Thyroid gland (tissue), 4 donors: ENCODE measurements at regions not wholly inside any gene's neighbourhood (a gene's known extent, or its start where the extent isn't known, plus 50 kb on each side); places are given as distances from the start of the nearest gene placed in this dataset.
A peak's percentile ranks its signal among the peaks of the same experiment; 100 is the strongest.

Experiments
- DNase-seq, 2 donors: peaks; one replicate each; pipeline ENCODE4 v3.0.0-alpha.2; 2019
- H3K27ac ChIP-seq, 3 donors: fragments of 200-600 bp; sonication (generic); 1 replicate in 2 of 3; 2 replicates in 1 of 3; pipeline ENCODE4 v1.5.1; 2016 to 2019; ENCODE audit warnings: mild to moderate bottlenecking in 1 of 3, moderate library complexity in 1 of 3
- H3K27me3 ChIP-seq: fragments of 200-600 bp; sonication (generic); one replicate; pipeline ENCODE4 v1.5.1; 2019
- H3K36me3 ChIP-seq, 2 donors: fragments of 200-600 bp; sonication (generic); one replicate each; pipeline ENCODE4 v1.5.1; 2016 to 2019
- H3K4me1 ChIP-seq, 2 donors: fragments of 200-600 bp; sonication (generic); one replicate each; pipeline ENCODE4 v1.5.1; 2017 to 2019
- H3K4me3 ChIP-seq, 3 donors: fragments of 200-600 bp; sonication (generic); replicated peaks in 1 of 3; 1 replicate in 2 of 3; 2 replicates in 1 of 3; pipeline ENCODE4 v1.5.1; 2016; ENCODE audit warnings: mild to moderate bottlenecking in 1 of 3
- H3K9me3 ChIP-seq: fragments of 200-600 bp; sonication (generic); one replicate; pipeline ENCODE4 v1.5.1; 2017
- POLR2A ChIP-seq, 2 donors: fragments of 450-650 bp; IDR thresholded peaks; one replicate each; pipeline ENCODE4 v1.6.1; 2017; ENCODE audit warnings: antibody characterized with exemption in 2 of 2, mild to moderate bottlenecking in 2 of 2, moderate library complexity in 1 of 2
- WGBS, 2 donors: methylation state at CpG; one replicate each; pipeline ENCODE4 v1.1.5; 2017; 5-methylcytosine and 5-hydroxymethylcytosine counted together
- intact Hi-C: fragments of 100-400 bp; cut with DNase I; formaldehyde crosslinking; loops from one replicate; pipeline ENCODE4 v1.15.1; 2023
- TF ChIP-seq, protein P1 (sequence below), 6 experiments: fragments of 200-600 bp in 3 of 6; fragments of 450-650 bp in 3 of 6; sonication (generic) in 3 of 6; IDR thresholded peaks; one replicate each; pipeline ENCODE4 v1.5.1; 2016 to 2019; ENCODE audit warnings: antibody characterized with exemption in 6 of 6, mild to moderate bottlenecking in 2 of 6, inconsistent platforms in 1 of 6, moderate library complexity in 1 of 6

DNA sequence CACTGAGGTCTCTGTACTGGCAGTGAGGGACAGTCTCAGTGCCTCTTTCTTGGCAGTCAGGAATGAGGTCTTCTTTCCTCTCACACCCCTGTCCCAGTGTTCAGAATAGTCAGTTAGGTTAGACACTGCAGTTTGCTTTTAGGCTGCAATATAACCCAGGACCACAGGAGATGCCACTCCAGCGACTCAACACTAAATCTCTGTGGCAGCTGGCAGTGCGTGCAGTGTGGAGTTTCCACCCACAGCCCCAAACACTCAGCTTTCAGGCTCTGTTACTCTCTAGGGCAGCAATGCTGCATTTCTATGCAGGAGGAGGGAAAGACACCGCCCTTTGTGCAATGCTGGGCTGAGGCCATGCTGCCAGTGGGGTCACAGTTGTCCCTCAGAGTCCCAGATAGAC is 150.2 kb upstream of the SUCLG2 start:
- 96 to 100% methylated on average over 2 to 3 of the region's 3 CpGs for WGBS, 2 donors

DNA sequence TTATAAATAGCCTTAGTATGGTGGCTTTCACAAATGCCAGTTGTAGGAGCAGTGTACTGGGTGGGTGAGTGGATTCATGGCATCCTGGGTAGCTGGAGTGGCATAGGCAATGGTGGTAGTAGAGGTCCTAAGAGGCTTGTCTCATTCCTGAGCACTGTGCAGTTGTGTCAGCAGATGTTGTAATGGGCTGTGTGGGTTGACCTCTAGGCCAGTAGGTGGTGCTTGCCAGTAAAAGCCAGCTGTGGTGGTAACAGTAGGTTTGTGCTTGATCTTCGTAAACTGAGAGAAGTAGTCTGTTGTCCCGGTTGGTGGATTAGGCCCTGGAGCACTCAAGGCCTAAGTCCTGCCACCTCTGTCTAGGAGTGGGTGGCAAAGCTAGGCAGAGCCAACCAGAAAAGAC is 149.7 kb upstream of the SUCLG2 start:
- Histone ChIP-seq H3K27me3 (no peaks in the 10 kb centered on the region), H3K4me3 (no peak overlapping the region), H3K36me3 (no peaks in the 10 kb centered on the region), H3K27ac (no peak overlapping the region), H3K4me1 (no peaks in the 10 kb centered on the region), H3K9me3 (no peaks in the 10 kb centered on the region)
- intact Hi-C loops: no loop called here
- WGBS, 2 donors: 79 to 94% methylated on average over 2 of the region's 2 CpGs
- DNase-seq: no peak
- TF ChIP-seq POLR2A (IDR thresholded peaks at IDR 0.05): no peak
- TF ChIP-seq, protein P1, sequence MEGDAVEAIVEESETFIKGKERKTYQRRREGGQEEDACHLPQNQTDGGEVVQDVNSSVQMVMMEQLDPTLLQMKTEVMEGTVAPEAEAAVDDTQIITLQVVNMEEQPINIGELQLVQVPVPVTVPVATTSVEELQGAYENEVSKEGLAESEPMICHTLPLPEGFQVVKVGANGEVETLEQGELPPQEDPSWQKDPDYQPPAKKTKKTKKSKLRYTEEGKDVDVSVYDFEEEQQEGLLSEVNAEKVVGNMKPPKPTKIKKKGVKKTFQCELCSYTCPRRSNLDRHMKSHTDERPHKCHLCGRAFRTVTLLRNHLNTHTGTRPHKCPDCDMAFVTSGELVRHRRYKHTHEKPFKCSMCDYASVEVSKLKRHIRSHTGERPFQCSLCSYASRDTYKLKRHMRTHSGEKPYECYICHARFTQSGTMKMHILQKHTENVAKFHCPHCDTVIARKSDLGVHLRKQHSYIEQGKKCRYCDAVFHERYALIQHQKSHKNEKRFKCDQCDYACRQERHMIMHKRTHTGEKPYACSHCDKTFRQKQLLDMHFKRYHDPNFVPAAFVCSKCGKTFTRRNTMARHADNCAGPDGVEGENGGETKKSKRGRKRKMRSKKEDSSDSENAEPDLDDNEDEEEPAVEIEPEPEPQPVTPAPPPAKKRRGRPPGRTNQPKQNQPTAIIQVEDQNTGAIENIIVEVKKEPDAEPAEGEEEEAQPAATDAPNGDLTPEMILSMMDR (IDR thresholded peaks at IDR 0.05): no peak

More for the DNA sequence above, 150.2 kb upstream of the SUCLG2 start:
- Histone ChIP-seq H3K9me3 (no peaks in the 10 kb centered on the region), H3K27ac (no peak overlapping the region), H3K27me3 (no peaks in the 10 kb centered on the region), H3K36me3 (no peaks in the 10 kb centered on the region), H3K4me3 (no peak overlapping the region), H3K4me1 (no peaks in the 10 kb centered on the region)
- TF ChIP-seq POLR2A (IDR thresholded peaks at IDR 0.05): no peak
- TF ChIP-seq, protein P1 (IDR thresholded peaks at IDR 0.05): no peak
- intact Hi-C loops: no loop called here
- no peak for DNase-seq

DNA sequence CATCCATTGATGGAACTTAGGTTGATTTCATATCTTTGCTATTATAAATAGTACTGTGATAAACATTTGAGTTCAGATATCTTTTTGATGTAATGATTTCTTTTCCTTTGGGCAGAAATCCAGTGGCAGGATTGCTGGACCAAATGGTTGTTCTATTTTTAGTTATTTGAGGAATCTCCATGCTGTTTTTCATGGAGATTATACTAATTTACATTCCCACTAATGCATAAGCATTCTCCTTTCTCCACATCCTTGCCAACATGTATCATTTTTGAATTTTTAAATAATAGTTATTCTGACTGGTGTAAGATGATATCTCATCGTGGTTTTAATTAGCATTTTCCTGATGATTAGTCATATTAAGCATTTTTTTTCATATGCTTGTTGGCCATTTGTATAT is 144.0 kb upstream of the SUCLG2 start:
- no peaks in the 10 kb centered on the region for H3K36me3 ChIP-seq
- no peak overlapping the region for H3K4me3 ChIP-seq
- H3K27ac ChIP-seq: no peak overlapping the region
- H3K4me1 ChIP-seq: no peaks in the 10 kb centered on the region
- TF ChIP-seq, protein P1 (IDR thresholded peaks at IDR 0.05): no peak
- intact Hi-C loops: no loop called here
- no peaks in the 10 kb centered on the region for H3K27me3 ChIP-seq
- WGBS, 2 donors: 55 to 71% methylated on average over 1 of the region's 1 CpG
- no peak for DNase-seq
- H3K9me3 ChIP-seq: no peaks in the 10 kb centered on the region

DNA sequence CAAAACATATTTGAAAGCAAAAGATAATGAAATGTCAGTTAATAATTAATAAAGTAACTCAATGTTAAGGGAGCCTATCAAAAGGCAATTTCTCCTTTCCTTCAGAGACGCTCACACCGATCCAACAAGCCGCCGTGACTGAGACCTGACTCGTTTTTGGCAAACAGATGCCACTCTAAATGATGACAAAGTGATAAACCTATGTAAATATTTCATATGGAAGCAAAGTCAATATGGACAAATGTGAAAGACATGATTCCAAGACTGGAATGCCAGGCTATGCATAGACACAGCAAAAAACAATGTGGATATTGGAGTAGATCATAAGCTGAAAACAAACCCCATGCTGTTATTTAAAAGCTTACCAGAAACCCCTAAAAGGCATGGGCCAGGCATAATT is 137.2 kb upstream of the SUCLG2 start:
- H3K36me3 ChIP-seq: no peaks in the 10 kb centered on the region

DNA sequence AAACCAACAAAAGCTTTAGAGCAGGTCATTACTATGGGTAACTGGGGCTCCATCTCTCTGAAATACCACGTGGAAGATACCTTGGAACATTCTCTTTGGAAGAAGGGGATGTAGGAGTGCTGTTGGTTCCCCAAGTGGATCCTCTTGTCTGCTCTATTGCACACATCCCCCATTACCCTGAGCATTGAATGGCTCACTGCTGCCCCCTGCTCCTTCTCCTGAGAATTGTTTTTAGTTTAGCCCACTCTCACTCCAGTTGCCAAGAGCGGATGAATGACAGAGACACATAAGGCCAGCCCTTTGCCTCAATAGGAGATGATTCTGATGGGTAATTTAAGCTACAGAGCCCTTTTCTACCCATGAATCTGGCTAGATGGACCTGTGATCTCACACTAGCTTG is 135.6 kb upstream of the SUCLG2 start:
- TF ChIP-seq POLR2A (IDR thresholded peaks at IDR 0.05): no peak
- TF ChIP-seq, protein P1 (IDR thresholded peaks at IDR 0.05): peak in 4 of 6 experiments; percentile 36 to 61 (median 56)
- peak; percentile 18 to 50 for DNase-seq
- H3K27ac ChIP-seq: no peak overlapping the region
- no peak overlapping the region for H3K4me3 ChIP-seq
- no peaks in the 10 kb centered on the region for H3K9me3 ChIP-seq
- no peaks in the 10 kb centered on the region for H3K36me3 ChIP-seq
- no peaks in the 10 kb centered on the region for H3K4me1 ChIP-seq
- 35 to 40% methylated on average over 2 of the region's 2 CpGs for WGBS, 2 donors
- H3K27me3 ChIP-seq: no peaks in the 10 kb centered on the region
- intact Hi-C loops: no loop called here

More for the DNA sequence above, 137.2 kb upstream of the SUCLG2 start:
- intact Hi-C loops: no loop called here
- H3K27me3 ChIP-seq: no peaks in the 10 kb centered on the region
- H3K27ac ChIP-seq: no peak overlapping the region
- TF ChIP-seq POLR2A (IDR thresholded peaks at IDR 0.05): no peak
- TF ChIP-seq, protein P1 (IDR thresholded peaks at IDR 0.05): no peak
- 68 to 76% methylated on average over 5 of the region's 5 CpGs for WGBS, 2 donors
- H3K4me1 ChIP-seq: no peaks in the 10 kb centered on the region
- no peak for DNase-seq
- no peak overlapping the region for H3K4me3 ChIP-seq
- no peaks in the 10 kb centered on the region for H3K9me3 ChIP-seq
